MCF 10A (cell line): ENCODE measurements at regions not wholly inside any gene's neighbourhood (a gene's known extent, or its start where the extent isn't known, plus 50 kb on each side); places are given as distances from the start of the nearest gene placed in this dataset.
A peak's percentile ranks its signal among the peaks of the same experiment; 100 is the strongest.

Experiments
- BruUV-seq: library from RNA; stranded (reverse); fragments of 400-500 nt; replicated peaks from 2 replicates; lab custom pipeline; 2021; lab: Mats Ljungman, UMichigan
- CTCF ChIA-PET: fragments of 300-600 bp; sonication (Branson Sonifier 250); formaldehyde crosslinking; extraction: SDS; loops from one replicate; lab custom pipeline; 2021; ENCODE audit warnings: antibody characterized with exemption, inconsistent platforms; lab: Yijun Ruan, JAX
- POLR2A ChIA-PET: fragments of 300-600, 350-650 bp; sonication (Branson Sonifier 250); formaldehyde crosslinking; extraction: SDS; loops from one replicate; lab custom pipeline; 2020; ENCODE audit warnings: antibody characterized with exemption, inconsistent platforms; lab: Yijun Ruan, JAX
- DNase-seq: peaks from one replicate; pipeline ENCODE4 v3.0.0-alpha.2; 2018; ENCODE audit not compliant: unreplicated experiment
- H3K27ac Mint-ChIP-seq: one replicate; pipeline ENCODE4 v1.8.0; 2022; ENCODE audit warnings: mild to moderate bottlenecking, low read depth, mixed read lengths; ENCODE audit not compliant: unreplicated experiment
- H3K27me3 Mint-ChIP-seq: one replicate; pipeline ENCODE4 v1.8.0; 2022; ENCODE audit warnings: mixed read lengths; ENCODE audit not compliant: insufficient read depth, unreplicated experiment
- H3K36me3 Mint-ChIP-seq: one replicate; pipeline ENCODE4 v1.8.0; 2022; ENCODE audit warnings: mild to moderate bottlenecking, moderate library complexity, mixed read lengths; ENCODE audit not compliant: insufficient read depth, unreplicated experiment
- H3K4me1 Mint-ChIP-seq: one replicate; pipeline ENCODE4 v1.8.0; 2022; ENCODE audit warnings: mixed read lengths; ENCODE audit not compliant: insufficient read depth, unreplicated experiment
- H3K4me3 Mint-ChIP-seq: one replicate; pipeline ENCODE4 v1.8.0; 2022; ENCODE audit warnings: mild to moderate bottlenecking, moderate library complexity, mixed read lengths; ENCODE audit not compliant: unreplicated experiment
- H3K9me3 Mint-ChIP-seq: one replicate; pipeline ENCODE4 v1.8.0; 2022; ENCODE audit warnings: mixed read lengths; ENCODE audit not compliant: unreplicated experiment
- intact Hi-C: fragments of 100-400 bp; cut with micrococcal nuclease; formaldehyde crosslinking; loops from 2 replicates; pipeline ENCODE4 v1.14.1; 2022
- TF ChIP-seq, protein P1 (sequence below): fragments of 200-600 bp; IDR thresholded peaks from one replicate; pipeline ENCODE4 v1.8.0; 2022; ENCODE audit warnings: antibody characterized with exemption, mild to moderate bottlenecking; ENCODE audit not compliant: unreplicated experiment

DNA sequence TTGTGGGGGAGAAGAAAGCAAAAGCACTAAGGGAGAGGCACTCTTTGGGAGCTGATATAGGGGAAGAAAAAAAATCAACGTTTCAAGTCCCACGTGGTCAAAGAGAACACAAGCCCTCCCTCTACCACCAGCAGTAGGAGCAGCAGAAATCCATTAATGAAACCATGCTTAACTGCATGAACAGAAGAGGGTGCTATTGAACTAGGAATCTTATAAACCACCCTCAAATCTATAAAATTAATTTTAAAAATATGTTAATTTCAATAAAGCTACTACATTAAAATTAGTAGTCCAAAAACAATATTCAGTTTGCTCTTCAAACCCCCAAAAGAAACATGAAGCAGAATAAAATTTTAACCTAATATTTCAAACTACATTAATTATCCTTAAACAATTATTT is 147.8 kb downstream of the TMEM18 start:
- H3K27ac Mint-ChIP-seq = no peak overlapping the region
- peaks cover 6% of the 10 kb centered on the region for H3K9me3 Mint-ChIP-seq
- peaks cover 6% of the 10 kb centered on the region for H3K36me3 Mint-ChIP-seq
- DNase-seq = peak; percentile 50
- H3K4me1 Mint-ChIP-seq = peaks cover 3% of the 10 kb centered on the region
- intact Hi-C loops = loop anchor here (1.0 to 10.0 kb wide), 3 partner anchors 108 to 1235 kb away; no protein-coding TSS in a partner anchor
- no peaks in the 10 kb centered on the region for H3K27me3 Mint-ChIP-seq
- H3K4me3 Mint-ChIP-seq = no peak overlapping the region
- TF ChIP-seq, protein P1, sequence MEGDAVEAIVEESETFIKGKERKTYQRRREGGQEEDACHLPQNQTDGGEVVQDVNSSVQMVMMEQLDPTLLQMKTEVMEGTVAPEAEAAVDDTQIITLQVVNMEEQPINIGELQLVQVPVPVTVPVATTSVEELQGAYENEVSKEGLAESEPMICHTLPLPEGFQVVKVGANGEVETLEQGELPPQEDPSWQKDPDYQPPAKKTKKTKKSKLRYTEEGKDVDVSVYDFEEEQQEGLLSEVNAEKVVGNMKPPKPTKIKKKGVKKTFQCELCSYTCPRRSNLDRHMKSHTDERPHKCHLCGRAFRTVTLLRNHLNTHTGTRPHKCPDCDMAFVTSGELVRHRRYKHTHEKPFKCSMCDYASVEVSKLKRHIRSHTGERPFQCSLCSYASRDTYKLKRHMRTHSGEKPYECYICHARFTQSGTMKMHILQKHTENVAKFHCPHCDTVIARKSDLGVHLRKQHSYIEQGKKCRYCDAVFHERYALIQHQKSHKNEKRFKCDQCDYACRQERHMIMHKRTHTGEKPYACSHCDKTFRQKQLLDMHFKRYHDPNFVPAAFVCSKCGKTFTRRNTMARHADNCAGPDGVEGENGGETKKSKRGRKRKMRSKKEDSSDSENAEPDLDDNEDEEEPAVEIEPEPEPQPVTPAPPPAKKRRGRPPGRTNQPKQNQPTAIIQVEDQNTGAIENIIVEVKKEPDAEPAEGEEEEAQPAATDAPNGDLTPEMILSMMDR = peak; percentile 50
- no TSS peak for BruUV-seq
- CTCF ChIA-PET = interaction anchor here (0.6 to 2.7 kb wide), 21 partner anchors 28 to 1225 kb away, joined by 3 to 88 read pairs (median 3); no protein-coding TSS in a partner anchor
- POLR2A ChIA-PET = interaction anchor here (0.6 to 2.1 kb wide), 4 partner anchors 38 to 137 kb away, joined by 4 to 12 read pairs (median 4); no protein-coding TSS in a partner anchor

GRCh38 chr2:527581-527980 is 149.6 kb downstream of the TMEM18 start:
- peaks cover 7% of the 10 kb centered on the region for H3K4me1 Mint-ChIP-seq
- DNase-seq = no peak
- peaks cover 6% of the 10 kb centered on the region for H3K9me3 Mint-ChIP-seq
- BruUV-seq = no TSS peak
- H3K27ac Mint-ChIP-seq = no peak overlapping the region
- POLR2A ChIA-PET = no interaction called here
- CTCF ChIA-PET = no interaction called here
- intact Hi-C loops = loop anchor here (10.0 kb wide), 2 partner anchors 283 to 1237 kb away; no protein-coding TSS in a partner anchor
- H3K36me3 Mint-ChIP-seq = peaks cover 6% of the 10 kb centered on the region
- H3K4me3 Mint-ChIP-seq = no peak overlapping the region
- TF ChIP-seq, protein P1 = no peak
- H3K27me3 Mint-ChIP-seq = no peaks in the 10 kb centered on the region

- intact Hi-C loops = loop anchor here (10.0 kb wide), 2 partner anchors 282 to 1238 kb away; no protein-coding TSS in a partner anchor
- peaks cover 6% of the 10 kb centered on the region for H3K9me3 Mint-ChIP-seq
- BruUV-seq = no TSS peak
- no peak overlapping the region for H3K27ac Mint-ChIP-seq
- peaks cover 7% of the 10 kb centered on the region for H3K4me1 Mint-ChIP-seq
- DNase-seq = no peak
- ChIA-PET POLR2A (no interaction called here), CTCF (no interaction called here)
- H3K4me3 Mint-ChIP-seq = no peak overlapping the region
- peaks cover 6% of the 10 kb centered on the region for H3K36me3 Mint-ChIP-seq
- TF ChIP-seq, protein P1 = no peak
- no peaks in the 10 kb centered on the region for H3K27me3 Mint-ChIP-seq
Observed at GRCh38 chr2:526918-527317, 150.3 kb downstream of the TMEM18 start.

GRCh38 chr2:525611-526010 is 151.6 kb downstream of the TMEM18 start:
- no peak for DNase-seq
- Mint-ChIP-seq H3K27me3 (no peaks in the 10 kb centered on the region), H3K4me1 (peaks cover 7% of the 10 kb centered on the region), H3K4me3 (no peak overlapping the region), H3K36me3 (peaks cover 6% of the 10 kb centered on the region), H3K9me3 (peaks cover 6% of the 10 kb centered on the region), H3K27ac (no peak overlapping the region)
- ChIA-PET CTCF (interaction anchor here (0.6 to 1.0 kb wide), 2 partner anchors 113 to 433 kb away, joined by 3 to 5 read pairs; no protein-coding TSS in a partner anchor), POLR2A (interaction anchor here (0.8 kb wide), 1 partner anchor 198 kb away, joined by 3 read pairs; no protein-coding TSS in a partner anchor)
- intact Hi-C loops = loop anchor here (10.0 kb wide), 2 partner anchors 281 to 1239 kb away; no protein-coding TSS in a partner anchor
- TF ChIP-seq, protein P1 = no peak
- no TSS peak for BruUV-seq
